A673 (cell line): ENCODE measurements at regions not wholly inside any gene's neighbourhood (a gene's known extent, or its start where the extent isn't known, plus 50 kb on each side); places are given as distances from the start of the nearest gene placed in this dataset.
A peak's percentile ranks its signal among the peaks of the same experiment; 100 is the strongest.

Source experiments
- BruUV-seq: library from RNA; stranded (reverse); fragments of 400-500 nt; replicated peaks from 2 replicates; lab custom pipeline; 2021; lab: Mats Ljungman, UMichigan
- CTCF ChIA-PET: fragments of 300-600 bp; sonication (Branson Sonifier 250); formaldehyde crosslinking; loops from one replicate; lab custom pipeline; 2022; ENCODE audit warnings: antibody characterized with exemption; lab: Charles Lee
- POLR2A ChIA-PET: fragments of 300-600 bp; sonication (Branson Sonifier 250); formaldehyde crosslinking; loops from one replicate; lab custom pipeline; 2022; ENCODE audit warnings: antibody characterized with exemption; ENCODE audit not compliant: low non-redundant PET; lab: Charles Lee
- DNase-seq: peaks from one replicate; pipeline ENCODE4 v3.0.0-alpha.2; 2015; ENCODE audit warnings: low spot score
- H3K27ac ChIP-seq: fragments of 200-600 bp; sonication (generic); 2 replicates; pipeline ENCODE4 v1.5.1; 2016; ENCODE audit warnings: mixed run types, low read depth, mild to moderate bottlenecking, mixed read lengths, antibody characterized with exemption, low read length; ENCODE audit not compliant: poor library complexity, severe bottlenecking
- H3K27me3 ChIP-seq: fragments of 200-600 bp; sonication (generic); replicated peaks from 2 replicates; pipeline ENCODE4 v1.6.1; 2017; ENCODE audit warnings: mixed run types, low read depth, mild to moderate bottlenecking, mixed read lengths, antibody characterized with exemption, low read length; ENCODE audit not compliant: insufficient read depth, poor library complexity
- H3K36me3 ChIP-seq: fragments of 200-600 bp; sonication (generic); 2 replicates; pipeline ENCODE4 v1.6.1; 2016; ENCODE audit warnings: mixed run types, mild to moderate bottlenecking, mixed read lengths, antibody characterized with exemption, low read length; ENCODE audit not compliant: insufficient read depth, poor library complexity, severe bottlenecking
- H3K4me1 ChIP-seq: fragments of 200-600 bp; sonication (generic); 2 replicates; pipeline ENCODE4 v1.6.1; 2017; ENCODE audit warnings: mixed run types, mild to moderate bottlenecking, mixed read lengths, antibody characterized with exemption, low read length; ENCODE audit not compliant: insufficient read depth, poor library complexity, severe bottlenecking
- H3K4me3 ChIP-seq: fragments of 200-600 bp; sonication (generic); 2 replicates; pipeline ENCODE4 v1.5.1; 2016; ENCODE audit warnings: low read depth, mixed run types, mild to moderate bottlenecking, mixed read lengths, low read length; ENCODE audit not compliant: poor library complexity, severe bottlenecking
- H3K9me3 ChIP-seq: fragments of 200-600 bp; sonication (generic); 2 replicates; pipeline ENCODE4 v1.6.1; 2016; ENCODE audit warnings: mixed run types, low read depth, mild to moderate bottlenecking, mixed read lengths, antibody characterized with exemption, low read length; ENCODE audit not compliant: poor library complexity, severe bottlenecking
- CTCF ChIP-seq: fragments of 300-800, 200-600 bp; sonication (generic); conservative IDR thresholded peaks from 2 replicates; pipeline ENCODE4 v1.5.1; 2017; ENCODE audit warnings: low read depth, mild to moderate bottlenecking, antibody characterized with exemption, low read length, moderate library complexity, mixed read lengths
- EZH2 ChIP-seq: fragments of 200-600 bp; sonication (generic); IDR thresholded peaks from 2 replicates; pipeline ENCODE4 v1.6.1; 2017; ENCODE audit warnings: borderline replicate concordance, low read depth, mild to moderate bottlenecking, mixed read lengths, antibody characterized with exemption, low read length; ENCODE audit not compliant: poor library complexity, severe bottlenecking
- intact Hi-C: fragments of 100-400 bp; cut with micrococcal nuclease; formaldehyde crosslinking; loops from one replicate; pipeline ENCODE4 v1.10.0; 2022; ENCODE audit not compliant: unreplicated experiment

DNA sequence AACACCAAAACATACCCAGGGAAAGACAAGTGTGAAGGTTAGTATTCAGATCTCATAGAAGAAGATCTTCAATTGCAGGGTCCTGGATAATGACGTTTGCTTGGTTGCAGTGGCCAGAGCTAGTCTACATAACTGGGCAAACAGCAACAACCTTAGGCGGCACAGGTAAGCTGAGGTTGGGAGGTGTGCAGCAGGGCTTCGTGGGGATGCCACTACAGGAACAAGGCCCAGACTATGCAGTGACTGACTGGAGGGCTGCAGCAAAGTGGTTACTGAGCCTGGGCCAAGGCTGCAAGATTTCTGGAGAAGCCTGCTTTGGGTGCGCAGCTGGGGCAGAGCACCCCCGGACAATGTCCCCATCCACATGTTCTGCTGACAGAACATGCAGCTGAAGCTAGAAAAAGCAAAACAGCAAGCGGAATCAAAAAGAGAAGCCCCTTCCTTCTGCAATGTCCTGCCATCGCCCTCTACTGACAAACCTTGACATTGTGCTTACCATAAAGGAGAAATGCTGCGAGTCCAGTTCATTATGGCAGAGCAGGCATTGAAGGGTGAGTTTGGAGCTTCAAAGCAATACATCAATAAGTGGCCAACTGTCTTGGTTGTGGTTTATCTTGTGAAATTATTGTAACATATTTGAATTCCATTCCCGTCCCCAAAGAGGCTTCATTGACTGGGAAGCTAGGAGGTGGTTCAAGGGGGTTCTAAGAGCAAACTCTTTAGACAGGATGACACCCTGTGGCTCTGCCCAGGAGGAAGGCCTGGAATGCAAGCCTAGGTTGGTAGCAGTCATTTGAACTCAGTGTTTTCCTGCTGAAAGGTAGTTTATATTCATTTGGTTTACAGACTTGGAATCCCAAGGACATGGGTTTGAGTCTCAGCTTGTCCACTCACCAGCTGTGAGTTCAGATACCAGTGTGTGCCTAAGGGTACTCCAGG lies 217.0 kb downstream of the PDCD6IP start:
- H3K27ac ChIP-seq = peak overlapping the region; percentile 63
- no TSS peak for BruUV-seq
- no peaks in the 10 kb centered on the region for H3K36me3 ChIP-seq
- peaks cover 60% of the 10 kb centered on the region for H3K4me1 ChIP-seq
- TF ChIP-seq EZH2 (no peak), CTCF (peak; percentile 67)
- H3K4me3 ChIP-seq = no peak overlapping the region
- intact Hi-C loops = loop anchor here (2.0 kb wide), 2 partner anchors 95 to 129 kb away; no protein-coding TSS in a partner anchor
- peak; percentile 85 for DNase-seq
- ChIA-PET POLR2A (no interaction called here), CTCF (interaction anchor here (0.7 to 1.9 kb wide), 8 partner anchors 8 to 245 kb away, joined by 3 to 5 read pairs (median 4); no protein-coding TSS in a partner anchor)
- no peaks in the 10 kb centered on the region for H3K27me3 ChIP-seq
- no peaks in the 10 kb centered on the region for H3K9me3 ChIP-seq

GRCh38 chr3:34016925-34017587 lies 218.6 kb downstream of the PDCD6IP start:
- DNase-seq = peak; percentile 72
- H3K36me3 ChIP-seq = no peaks in the 10 kb centered on the region
- BruUV-seq = no TSS peak
- TF ChIP-seq EZH2 (no peak), CTCF (no peak)
- no peaks in the 10 kb centered on the region for H3K27me3 ChIP-seq
- intact Hi-C loops = no loop called here
- POLR2A ChIA-PET = no interaction called here
- no peak overlapping the region for H3K4me3 ChIP-seq
- H3K4me1 ChIP-seq = peaks cover 56% of the 10 kb centered on the region
- H3K9me3 ChIP-seq = no peaks in the 10 kb centered on the region
- peak overlapping the region; percentile 53 for H3K27ac ChIP-seq
- CTCF ChIA-PET = no interaction called here

DNA sequence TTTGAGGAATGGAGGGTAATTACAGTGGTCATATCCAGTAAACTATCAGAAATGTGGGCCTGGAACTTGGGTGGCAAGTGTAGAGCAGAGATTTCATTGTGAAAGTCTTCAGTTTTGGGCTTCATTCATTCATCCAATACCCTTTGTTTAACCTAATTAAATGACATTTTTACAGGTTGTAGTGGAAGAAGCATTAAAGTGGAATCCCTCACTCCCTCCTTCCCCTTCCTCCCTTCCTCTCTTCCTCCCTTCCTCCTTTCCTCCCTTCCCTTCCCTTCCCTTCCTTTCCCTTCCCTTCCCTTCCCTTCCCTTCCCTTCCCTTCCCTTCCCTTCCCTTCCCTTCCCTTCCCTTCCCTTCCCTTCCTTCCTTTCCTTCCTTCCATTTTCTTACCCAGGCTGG lies 219.3 kb downstream of the PDCD6IP start:
- no peaks in the 10 kb centered on the region for H3K36me3 ChIP-seq
- H3K4me3 ChIP-seq = no peak overlapping the region
- H3K4me1 ChIP-seq = peaks cover 49% of the 10 kb centered on the region
- BruUV-seq = no TSS peak
- ChIA-PET CTCF (no interaction called here), POLR2A (no interaction called here)
- H3K27me3 ChIP-seq = no peaks in the 10 kb centered on the region
- TF ChIP-seq CTCF (no peak), EZH2 (no peak)
- H3K27ac ChIP-seq = peak overlapping the region; percentile 53
- intact Hi-C loops = no loop called here
- no peak for DNase-seq
- H3K9me3 ChIP-seq = no peaks in the 10 kb centered on the region
